Large intestine (tissue), 3 donors: ENCODE measurements at regions not wholly inside any gene's neighbourhood (a gene's known extent, or its start where the extent isn't known, plus 50 kb on each side); places are given as distances from the start of the nearest gene placed in this dataset.

Experiments
- DNase-seq, 2 donors: peaks; one replicate each; pipeline versions ENCODE4 v3.0.0 to v3.0.0-alpha.2; 2013
- H3K27ac ChIP-seq: one replicate; pipeline ENCODE4 v1.5.1; 2013; ENCODE audit warnings: low read length
- H3K27me3 ChIP-seq: 2 replicates; pipeline ENCODE4 v1.6.1; 2013; ENCODE audit warnings: low read length; ENCODE audit not compliant: control insufficient read depth, insufficient read depth
- H3K36me3 ChIP-seq: 2 replicates; pipeline ENCODE4 v1.6.1; 2013; ENCODE audit warnings: low read length; ENCODE audit not compliant: control insufficient read depth, insufficient read depth
- H3K4me1 ChIP-seq: one replicate; pipeline ENCODE4 v1.6.1; 2013; ENCODE audit warnings: low read length; ENCODE audit not compliant: control insufficient read depth, insufficient read depth
- H3K4me3 ChIP-seq: one replicate; pipeline ENCODE4 v1.5.1; 2013; ENCODE audit warnings: low read length
- H3K9me3 ChIP-seq: one replicate; pipeline ENCODE4 v1.6.1; 2013; ENCODE audit warnings: mild to moderate bottlenecking, low read depth, low read length, moderate library complexity; ENCODE audit not compliant: control insufficient read depth
- WGBS: methylation state at CpG from one replicate; pipeline ENCODE4 v1.1.5; 2013; ENCODE audit warnings: low lambda C conversion rate; ENCODE audit not compliant: insufficient coverage; 5-methylcytosine and 5-hydroxymethylcytosine counted together

- WGBS: no CpG with 5 or more reads among the region's 5 CpGs
- H3K27ac ChIP-seq: no peak overlapping the region
- H3K4me3 ChIP-seq: no peak overlapping the region
- DNase-seq: no peak
- H3K4me1 ChIP-seq: peaks cover 14% of the 10 kb centered on the region
- H3K9me3 ChIP-seq: no peaks in the 10 kb centered on the region
- no peaks in the 10 kb centered on the region for H3K27me3 ChIP-seq
- H3K36me3 ChIP-seq: no peaks in the 10 kb centered on the region
Measured at GRCh38 chr10:33506838-33507661, 172.6 kb upstream of the NRP1 start.

GRCh38 chr10:33506391-33506790, 171.9 kb upstream of the NRP1 start:
- Histone ChIP-seq H3K4me1 (peaks cover 14% of the 10 kb centered on the region), H3K27me3 (no peaks in the 10 kb centered on the region)
- no CpG with 5 or more reads among the region's 2 CpGs for WGBS

GRCh38 chr10:33501161-33501560, 166.7 kb upstream of the NRP1 start:
- Histone ChIP-seq H3K36me3 (no peaks in the 10 kb centered on the region), H3K4me3 (no peak overlapping the region), H3K4me1 (no peaks in the 10 kb centered on the region), H3K9me3 (no peaks in the 10 kb centered on the region), H3K27ac (no peak overlapping the region), H3K27me3 (no peaks in the 10 kb centered on the region)
- no CpG with 5 or more reads among the region's 1 CpG for WGBS
- no peak for DNase-seq

More at GRCh38 chr10:33506391-33506790, 171.9 kb upstream of the NRP1 start:
- no peak overlapping the region for H3K4me3 ChIP-seq
- no peak overlapping the region for H3K27ac ChIP-seq
- DNase-seq: no peak
- H3K36me3 ChIP-seq: no peaks in the 10 kb centered on the region
- H3K9me3 ChIP-seq: no peaks in the 10 kb centered on the region

GRCh38 chr10:33498391-33498891, 164.0 kb upstream of the NRP1 start:
- Histone ChIP-seq H3K4me3 (no peak overlapping the region), H3K36me3 (no peaks in the 10 kb centered on the region), H3K27ac (no peak overlapping the region), H3K27me3 (no peaks in the 10 kb centered on the region), H3K4me1 (no peaks in the 10 kb centered on the region), H3K9me3 (no peaks in the 10 kb centered on the region)
- DNase-seq: no peak
- no CpG with 5 or more reads among the region's 5 CpGs for WGBS

- Histone ChIP-seq H3K27ac (no peak overlapping the region), H3K36me3 (no peaks in the 10 kb centered on the region), H3K4me1 (no peaks in the 10 kb centered on the region), H3K27me3 (no peaks in the 10 kb centered on the region), H3K4me3 (no peak overlapping the region), H3K9me3 (no peaks in the 10 kb centered on the region)
- DNase-seq: no peak
- WGBS: 100% methylated on average over 3 of the region's 3 CpGs
Measured at GRCh38 chr10:33497338-33497737, 162.9 kb upstream of the NRP1 start.

GRCh38 chr10:33496096-33496495, 161.6 kb upstream of the NRP1 start:
- 92% methylated on average over 2 of the region's 4 CpGs for WGBS
- Histone ChIP-seq H3K4me1 (no peaks in the 10 kb centered on the region), H3K4me3 (no peak overlapping the region), H3K9me3 (no peaks in the 10 kb centered on the region), H3K27ac (no peak overlapping the region), H3K36me3 (no peaks in the 10 kb centered on the region), H3K27me3 (no peaks in the 10 kb centered on the region)
- no peak for DNase-seq

- Histone ChIP-seq H3K9me3 (no peaks in the 10 kb centered on the region), H3K36me3 (no peaks in the 10 kb centered on the region), H3K27ac (no peak overlapping the region), H3K4me1 (no peaks in the 10 kb centered on the region), H3K4me3 (no peak overlapping the region), H3K27me3 (no peaks in the 10 kb centered on the region)
- DNase-seq: no peak
Measured at GRCh38 chr10:33494694-33495265, 160.3 kb upstream of the NRP1 start.

- Histone ChIP-seq H3K27me3 (no peaks in the 10 kb centered on the region), H3K27ac (no peak overlapping the region), H3K4me1 (no peaks in the 10 kb centered on the region), H3K36me3 (no peaks in the 10 kb centered on the region), H3K9me3 (no peaks in the 10 kb centered on the region), H3K4me3 (no peak overlapping the region)
- WGBS: no CpG with 5 or more reads among the region's 2 CpGs
- DNase-seq: no peak
Measured at GRCh38 chr10:33493978-33494377, 159.5 kb upstream of the NRP1 start.

GRCh38 chr10:33493497-33493896, 159.0 kb upstream of the NRP1 start:
- Histone ChIP-seq H3K9me3 (no peaks in the 10 kb centered on the region), H3K36me3 (no peaks in the 10 kb centered on the region), H3K27ac (no peak overlapping the region), H3K4me1 (no peaks in the 10 kb centered on the region), H3K27me3 (no peaks in the 10 kb centered on the region), H3K4me3 (no peak overlapping the region)
- no peak for DNase-seq
- no CpG with 5 or more reads among the region's 3 CpGs for WGBS

- DNase-seq: no peak
- WGBS: 87% methylated on average over 2 of the region's 4 CpGs
- H3K36me3 ChIP-seq: no peaks in the 10 kb centered on the region
- H3K4me1 ChIP-seq: no peaks in the 10 kb centered on the region
- no peak overlapping the region for H3K27ac ChIP-seq
- H3K4me3 ChIP-seq: no peak overlapping the region
- H3K27me3 ChIP-seq: no peaks in the 10 kb centered on the region
- no peaks in the 10 kb centered on the region for H3K9me3 ChIP-seq
Measured at GRCh38 chr10:33492701-33493345, 158.4 kb upstream of the NRP1 start.
